Chondrocyte (in vitro differentiated cells): ENCODE measurements at regions not wholly inside any gene's neighbourhood (a gene's known extent, or its start where the extent isn't known, plus 50 kb on each side); places are given as distances from the start of the nearest gene placed in this dataset.
A peak's percentile ranks its signal among the peaks of the same experiment; 100 is the strongest.

Source experiments
- DNase-seq: peaks from one replicate; pipeline ENCODE4 v3.0.0; 2021; ENCODE audit warnings: mixed read lengths, low spot score
- H3K27ac Mint-ChIP-seq: one replicate; pipeline ENCODE4 v1.8.0; 2021; ENCODE audit warnings: mild to moderate bottlenecking, moderate library complexity, mixed read lengths; ENCODE audit not compliant: unreplicated experiment
- H3K27me3 Mint-ChIP-seq: 2 replicates; pipeline ENCODE4 v1.8.0; 2021; ENCODE audit warnings: low read depth, mixed read lengths
- H3K36me3 Mint-ChIP-seq: 2 replicates; pipeline ENCODE4 v1.8.0; 2021; ENCODE audit warnings: low read depth, mixed read lengths
- H3K4me1 Mint-ChIP-seq: 2 replicates; pipeline ENCODE4 v1.8.0; 2021; ENCODE audit warnings: low read depth, mild to moderate bottlenecking, mixed read lengths
- H3K4me3 Mint-ChIP-seq: one replicate; pipeline ENCODE4 v1.8.0; 2021; ENCODE audit warnings: mild to moderate bottlenecking, moderate library complexity, mixed read lengths; ENCODE audit not compliant: unreplicated experiment
- H3K9me3 Mint-ChIP-seq: 2 replicates; pipeline ENCODE4 v1.8.0; 2021; ENCODE audit warnings: low read depth, mixed read lengths
- CTCF ChIP-seq: fragments of 200-600 bp; sonication (generic); IDR thresholded peaks from 2 replicates; pipeline ENCODE4 v1.5.0; 2021; ENCODE audit warnings: antibody characterized with exemption, mild to moderate bottlenecking, moderate library complexity

- Mint-ChIP-seq H3K36me3 (no peaks in the 10 kb centered on the region), H3K4me1 (no peaks in the 10 kb centered on the region), H3K27me3 (peaks cover 4% of the 10 kb centered on the region), H3K27ac (no peak overlapping the region), H3K4me3 (no peak overlapping the region), H3K9me3 (no peaks in the 10 kb centered on the region)
- no peak for TF ChIP-seq CTCF
- DNase-seq: no peak
Observed at GRCh38 chr9:71632776-71633175, 135.5 kb downstream of the CEMIP2 start.

- Mint-ChIP-seq H3K4me3 (no peak overlapping the region), H3K4me1 (no peaks in the 10 kb centered on the region), H3K9me3 (no peaks in the 10 kb centered on the region), H3K27me3 (peaks cover 4% of the 10 kb centered on the region), H3K36me3 (no peaks in the 10 kb centered on the region), H3K27ac (no peak overlapping the region)
- no peak for TF ChIP-seq CTCF
- no peak for DNase-seq
Observed at GRCh38 chr9:71630377-71630995, 137.8 kb downstream of the CEMIP2 start.

- Mint-ChIP-seq H3K27ac (no peak overlapping the region), H3K4me1 (no peaks in the 10 kb centered on the region), H3K27me3 (peaks cover 4% of the 10 kb centered on the region), H3K36me3 (no peaks in the 10 kb centered on the region), H3K9me3 (no peaks in the 10 kb centered on the region), H3K4me3 (no peak overlapping the region)
- TF ChIP-seq CTCF: no peak
- no peak for DNase-seq
Observed at GRCh38 chr9:71629578-71630215, 138.6 kb downstream of the CEMIP2 start.

- peaks cover 9% of the 10 kb centered on the region for H3K27me3 Mint-ChIP-seq
- no peak overlapping the region for H3K4me3 Mint-ChIP-seq
- no peak overlapping the region for H3K27ac Mint-ChIP-seq
- DNase-seq: no peak
- no peaks in the 10 kb centered on the region for H3K36me3 Mint-ChIP-seq
- TF ChIP-seq CTCF: peak; percentile 63
- H3K9me3 Mint-ChIP-seq: no peaks in the 10 kb centered on the region
- no peaks in the 10 kb centered on the region for H3K4me1 Mint-ChIP-seq
Observed at GRCh38 chr9:71628247-71628646, 140.1 kb downstream of the CEMIP2 start.

- Mint-ChIP-seq H3K4me3 (no peak overlapping the region), H3K9me3 (no peaks in the 10 kb centered on the region), H3K4me1 (no peaks in the 10 kb centered on the region), H3K27ac (no peak overlapping the region), H3K27me3 (peaks cover 14% of the 10 kb centered on the region), H3K36me3 (no peaks in the 10 kb centered on the region)
- TF ChIP-seq CTCF: no peak
- DNase-seq: no peak
Observed at GRCh38 chr9:71627537-71627936, 140.8 kb downstream of the CEMIP2 start.
